Tibial artery (tissue), 4 donors: ENCODE measurements at regions not wholly inside any gene's neighbourhood (a gene's known extent, or its start where the extent isn't known, plus 50 kb on each side); places are given as distances from the start of the nearest gene placed in this dataset.
A peak's percentile ranks its signal among the peaks of the same experiment; 100 is the strongest.
"Not testable (repeated sequence)": the region's sequence is repeated elsewhere in the genome, so short reads cannot be mapped to it uniquely, and the experiment has no call there.

Experiments
- DNase-seq, 2 donors: peaks; one replicate each; pipeline ENCODE4 v3.0.0-alpha.2; 2019
- H3K27ac ChIP-seq, 2 donors: fragments of 200-600 bp; sonication (generic) in 1 of 2; 1 replicate in 1 of 2; 2 replicates in 1 of 2; pipeline ENCODE4 v1.5.1; 2018 to 2019; ENCODE audit warnings: mild to moderate bottlenecking in 1 of 2
- H3K27me3 ChIP-seq, 2 donors: fragments of 200-600 bp; sonication (generic) in 1 of 2; one replicate each; pipeline versions ENCODE4 v1.5.1 to v1.6.0; 2016 to 2019
- H3K36me3 ChIP-seq, 3 donors: fragments of 200-600 bp; sonication (generic) in 2 of 3; one replicate each; pipeline ENCODE4 v1.5.1; 2016 to 2019; ENCODE audit warnings: mild to moderate bottlenecking in 2 of 3
- H3K4me1 ChIP-seq, 4 donors: fragments of 200-600 bp; sonication (generic) in 2 of 4; 1 replicate in 3 of 4; 2 replicates in 1 of 4; pipeline ENCODE4 v1.5.1; 2016 to 2019
- H3K4me3 ChIP-seq, 2 donors: fragments of 200-600 bp; sonication (generic) in 1 of 2; 1 replicate in 1 of 2; 2 replicates in 1 of 2; pipeline ENCODE4 v1.5.1; 2018 to 2019; ENCODE audit warnings: mild to moderate bottlenecking in 2 of 2
- H3K9me3 ChIP-seq, 3 donors: fragments of 200-600 bp; sonication (generic) in 1 of 3; one replicate each; pipeline ENCODE4 v1.5.1; 2016 to 2019
- CTCF ChIP-seq, 2 experiments: fragments of 200-600 bp in 1 of 2; fragments of 450-650 bp in 1 of 2; IDR thresholded peaks; one replicate each; pipeline ENCODE4 v1.5.1; 2017 to 2019; ENCODE audit warnings: antibody characterized with exemption in 2 of 2, mild to moderate bottlenecking in 1 of 2, moderate library complexity in 1 of 2
- intact Hi-C: fragments of 100-400 bp; cut with DNase I; formaldehyde crosslinking; loops from one replicate; pipeline ENCODE4 v1.15.0; 2023; ENCODE audit warnings: low total_unique reads

- DNase-seq: no peak
- Histone ChIP-seq H3K27ac (no peak overlapping the region), H3K36me3 (no peaks in the 10 kb centered on the region), H3K4me1 (peaks cover 0 to 18% (median 2%) of the 10 kb centered on the region in 4 donors), H3K27me3 (peaks cover 0 to 10% of the 10 kb centered on the region in 2 donors), H3K9me3 (no peaks in the 10 kb centered on the region), H3K4me3 (no peak overlapping the region)
- intact Hi-C loops: no loop called here
- TF ChIP-seq CTCF (IDR thresholded peaks at IDR 0.05): no peak
These were observed 101.4 kb downstream of the TNFRSF13B start for GRCh38 chr17:16870253-16871245.

- peaks cover 0 to 17% (median 2%) of the 10 kb centered on the region in 4 donors for H3K4me1 ChIP-seq
- DNase-seq, intact Hi-C loops, H3K27ac ChIP-seq, H3K4me3 ChIP-seq, H3K36me3 ChIP-seq, H3K9me3 ChIP-seq, H3K27me3 ChIP-seq: not testable (repeated sequence)
These were observed 102.2 kb downstream of the TNFRSF13B start for GRCh38 chr17:16869531-16870252.

GRCh38 chr17:16868616-16869015 is 103.3 kb downstream of the TNFRSF13B start:
- H3K36me3 ChIP-seq, H3K27ac ChIP-seq, H3K4me3 ChIP-seq, H3K27me3 ChIP-seq, intact Hi-C loops, H3K9me3 ChIP-seq, DNase-seq: not testable (repeated sequence)
- peaks cover 0 to 17% (median 2%) of the 10 kb centered on the region in 4 donors for H3K4me1 ChIP-seq

GRCh38 chr17:16867545-16867944 is 104.4 kb downstream of the TNFRSF13B start:
- H3K27ac ChIP-seq, H3K27me3 ChIP-seq, DNase-seq, intact Hi-C loops, H3K36me3 ChIP-seq, H3K4me3 ChIP-seq, H3K9me3 ChIP-seq: not testable (repeated sequence)
- H3K4me1 ChIP-seq: peaks cover 0 to 11% (median 2%) of the 10 kb centered on the region in 4 donors

GRCh38 chr17:16866841-16867240 is 105.1 kb downstream of the TNFRSF13B start:
- H3K9me3 ChIP-seq, H3K4me1 ChIP-seq, DNase-seq, intact Hi-C loops, H3K27ac ChIP-seq, H3K4me3 ChIP-seq, H3K27me3 ChIP-seq, H3K36me3 ChIP-seq: not testable (repeated sequence)

- Histone ChIP-seq H3K4me1 (peaks cover 0 to 8% (median 2%) of the 10 kb centered on the region in 4 donors), H3K27ac (no peak overlapping the region), H3K4me3 (no peak overlapping the region), H3K9me3 (no peaks in the 10 kb centered on the region), H3K27me3 (no peaks in the 10 kb centered on the region), H3K36me3 (no peaks in the 10 kb centered on the region)
- no peak for TF ChIP-seq CTCF (IDR thresholded peaks at IDR 0.05)
- intact Hi-C loops: no loop called here
- no peak for DNase-seq
These were observed 105.5 kb downstream of the TNFRSF13B start for GRCh38 chr17:16866436-16866835.

- H3K9me3 ChIP-seq, H3K4me3 ChIP-seq, DNase-seq, intact Hi-C loops, H3K27me3 ChIP-seq, H3K4me1 ChIP-seq, H3K36me3 ChIP-seq, H3K27ac ChIP-seq: not testable (repeated sequence)
These were observed 106.2 kb downstream of the TNFRSF13B start for GRCh38 chr17:16865704-16866103.

- H3K27me3 ChIP-seq, H3K9me3 ChIP-seq, H3K4me3 ChIP-seq, intact Hi-C loops, H3K4me1 ChIP-seq, H3K27ac ChIP-seq, H3K36me3 ChIP-seq: not testable (repeated sequence)
- peak in 1 of 2 donors; percentile 62 for DNase-seq
These were observed 106.8 kb downstream of the TNFRSF13B start for GRCh38 chr17:16865077-16865613.

GRCh38 chr17:16864462-16865076 is 107.3 kb downstream of the TNFRSF13B start:
- H3K27ac ChIP-seq, H3K36me3 ChIP-seq, H3K4me3 ChIP-seq, intact Hi-C loops, H3K4me1 ChIP-seq, H3K27me3 ChIP-seq, H3K9me3 ChIP-seq: not testable (repeated sequence)
- peak in 1 of 2 donors; percentile 47 for DNase-seq

GRCh38 chr17:16861152-16861551 is 110.8 kb downstream of the TNFRSF13B start:
- H3K36me3 ChIP-seq, H3K4me1 ChIP-seq, H3K9me3 ChIP-seq, H3K4me3 ChIP-seq, H3K27me3 ChIP-seq, H3K27ac ChIP-seq, intact Hi-C loops: not testable (repeated sequence)
- peak in 1 of 2 donors; percentile 17 for DNase-seq

GRCh38 chr17:16860467-16860866 is 111.5 kb downstream of the TNFRSF13B start:
- H3K9me3 ChIP-seq, H3K27me3 ChIP-seq, H3K4me3 ChIP-seq, H3K36me3 ChIP-seq, intact Hi-C loops, H3K27ac ChIP-seq, H3K4me1 ChIP-seq: not testable (repeated sequence)
- DNase-seq: peak in 1 of 2 donors; percentile 15
